ENCODE measurements at regions not wholly inside any gene's neighbourhood (a gene's known extent, or its start where the extent isn't known, plus 50 kb on each side); places are given as distances from the start of the nearest gene placed in this dataset.

DNA sequence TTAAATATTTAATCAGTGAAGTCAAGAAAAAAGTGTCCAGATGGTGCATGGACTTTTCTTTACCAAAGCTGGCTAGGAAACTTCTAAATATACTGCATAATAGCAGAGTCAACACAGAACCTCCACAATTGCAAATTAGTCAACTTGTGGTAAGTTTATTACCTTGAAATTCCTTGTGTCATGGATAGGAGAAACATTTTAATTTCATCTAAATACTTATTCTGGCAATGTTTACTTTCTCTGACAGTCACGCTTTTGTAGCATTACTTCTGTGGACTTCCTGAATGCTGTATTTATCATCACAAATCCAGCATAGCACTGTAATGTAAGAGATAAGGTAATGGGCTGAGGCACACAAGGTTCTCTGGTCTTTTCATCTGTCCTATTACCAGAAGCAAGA is 2266.1 kb downstream of the PCDH7 start:
- TF ChIP-seq, protein P1, sequence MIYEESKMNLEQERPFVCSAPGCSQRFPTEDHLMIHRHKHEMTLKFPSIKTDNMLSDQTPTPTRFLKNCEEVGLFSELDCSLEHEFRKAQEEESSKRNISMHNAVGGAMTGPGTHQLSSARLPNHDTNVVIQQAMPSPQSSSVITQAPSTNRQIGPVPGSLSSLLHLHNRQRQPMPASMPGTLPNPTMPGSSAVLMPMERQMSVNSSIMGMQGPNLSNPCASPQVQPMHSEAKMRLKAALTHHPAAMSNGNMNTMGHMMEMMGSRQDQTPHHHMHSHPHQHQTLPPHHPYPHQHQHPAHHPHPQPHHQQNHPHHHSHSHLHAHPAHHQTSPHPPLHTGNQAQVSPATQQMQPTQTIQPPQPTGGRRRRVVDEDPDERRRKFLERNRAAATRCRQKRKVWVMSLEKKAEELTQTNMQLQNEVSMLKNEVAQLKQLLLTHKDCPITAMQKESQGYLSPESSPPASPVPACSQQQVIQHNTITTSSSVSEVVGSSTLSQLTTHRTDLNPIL (CRISPR knock-in tag; IDR thresholded peaks at IDR 0.05; ENCODE audit: low read depth) = no peak
- TF ChIP-seq ESRRG (CRISPR knock-in tag; IDR thresholded peaks at IDR 0.05) (no peak), OSR1 (CRISPR knock-in tag; IDR thresholded peaks at IDR 0.05) (no peak), TCF4 (CRISPR knock-in tag; IDR thresholded peaks at IDR 0.05; ENCODE audit: borderline replicate concordance) (no peak), TOX (CRISPR knock-in tag; IDR thresholded peaks at IDR 0.05; ENCODE audit: borderline replicate concordance) (no peak), ISL1 (CRISPR knock-in tag; IDR thresholded peaks at IDR 0.05) (no peak), PPARA (CRISPR knock-in tag; IDR thresholded peaks at IDR 0.05; ENCODE audit: borderline replicate concordance) (no peak), ARNTL (CRISPR knock-in tag; IDR thresholded peaks at IDR 0.05; ENCODE audit: borderline replicate concordance, low read depth) (no peak), BACH2 (CRISPR knock-in tag; IDR thresholded peaks at IDR 0.05; ENCODE audit: borderline replicate concordance) (no peak), RARB (CRISPR knock-in tag; IDR thresholded peaks at IDR 0.05) (no peak), ZFP3 (CRISPR knock-in tag; IDR thresholded peaks at IDR 0.05) (no peak), ZNF565 (CRISPR knock-in tag; conservative IDR thresholded peaks at IDR 0.05; ENCODE audit: low read depth) (no peak)
- TF ChIP-seq, protein P2, sequence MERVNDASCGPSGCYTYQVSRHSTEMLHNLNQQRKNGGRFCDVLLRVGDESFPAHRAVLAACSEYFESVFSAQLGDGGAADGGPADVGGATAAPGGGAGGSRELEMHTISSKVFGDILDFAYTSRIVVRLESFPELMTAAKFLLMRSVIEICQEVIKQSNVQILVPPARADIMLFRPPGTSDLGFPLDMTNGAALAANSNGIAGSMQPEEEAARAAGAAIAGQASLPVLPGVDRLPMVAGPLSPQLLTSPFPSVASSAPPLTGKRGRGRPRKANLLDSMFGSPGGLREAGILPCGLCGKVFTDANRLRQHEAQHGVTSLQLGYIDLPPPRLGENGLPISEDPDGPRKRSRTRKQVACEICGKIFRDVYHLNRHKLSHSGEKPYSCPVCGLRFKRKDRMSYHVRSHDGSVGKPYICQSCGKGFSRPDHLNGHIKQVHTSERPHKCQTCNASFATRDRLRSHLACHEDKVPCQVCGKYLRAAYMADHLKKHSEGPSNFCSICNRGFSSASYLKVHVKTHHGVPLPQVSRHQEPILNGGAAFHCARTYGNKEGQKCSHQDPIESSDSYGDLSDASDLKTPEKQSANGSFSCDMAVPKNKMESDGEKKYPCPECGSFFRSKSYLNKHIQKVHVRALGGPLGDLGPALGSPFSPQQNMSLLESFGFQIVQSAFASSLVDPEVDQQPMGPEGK (CRISPR knock-in tag; IDR thresholded peaks at IDR 0.05; ENCODE audit: borderline replicate concordance) = no peak

Data from SK-N-SH treated with all-trans-retinoic acid at 6 μM for 48 hours (cell line).